ENCODE measurements at regions not wholly inside any gene's neighbourhood (a gene's known extent, or its start where the extent isn't known, plus 50 kb on each side); places are given as distances from the start of the nearest gene placed in this dataset.

GRCh38 chr19:57053401-57053800, 66.4 kb upstream of the USP29 start:
- Histone ChIP-seq H4K20me1 (ENCODE audit: insufficient read depth, low read length) (no peaks in the 10 kb centered on the region), H3K36me3 (replicated peaks; ENCODE audit: low read depth, low read length) (no peaks in the 10 kb centered on the region), H3K4me3 (ENCODE audit: low read length) (no peak overlapping the region), H2AFZ (ENCODE audit: low read depth, low read length) (no peak overlapping the region), H3K9me3 (ENCODE audit: insufficient read depth, low read length) (peaks cover 5% of the 10 kb centered on the region; the same call in 1 of the 2 replicates), H3K79me2 (ENCODE audit: low read length) (no peaks in the 10 kb centered on the region), H3K4me2 (ENCODE audit: low read length) (no peak overlapping the region), H3K4me1 (ENCODE audit: low read length) (no peaks in the 10 kb centered on the region), H3K27me3 (ENCODE audit: low read depth, low read length) (no peaks in the 10 kb centered on the region), H3K9ac (ENCODE audit: low read length) (no peak overlapping the region), H3K27ac (ENCODE audit: low read length) (no peak overlapping the region)
- TF ChIP-seq CTCF (IDR thresholded peaks at IDR 0.05; ENCODE audit: low read depth, low read length) (no peak), EZH2phosphoT487 (IDR thresholded peaks at IDR 0.05; ENCODE audit: low read depth) (no peak)

- Histone ChIP-seq H3K4me3 (ENCODE audit: low read length) (no peak overlapping the region), H3K9me3 (ENCODE audit: insufficient read depth, low read length) (peaks cover 5% of the 10 kb centered on the region; the same call in 1 of the 2 replicates), H2AFZ (ENCODE audit: low read depth, low read length) (no peak overlapping the region), H3K9ac (ENCODE audit: low read length) (no peak overlapping the region), H3K4me2 (ENCODE audit: low read length) (no peak overlapping the region), H3K79me2 (ENCODE audit: low read length) (no peaks in the 10 kb centered on the region), H4K20me1 (ENCODE audit: insufficient read depth, low read length) (no peaks in the 10 kb centered on the region), H3K36me3 (replicated peaks; ENCODE audit: low read depth, low read length) (no peaks in the 10 kb centered on the region), H3K27ac (ENCODE audit: low read length) (no peak overlapping the region), H3K27me3 (ENCODE audit: low read depth, low read length) (no peaks in the 10 kb centered on the region), H3K4me1 (ENCODE audit: low read length) (no peaks in the 10 kb centered on the region)
- TF ChIP-seq EZH2phosphoT487 (IDR thresholded peaks at IDR 0.05; ENCODE audit: low read depth) = no peak
Measured at GRCh38 chr19:57055956-57056355, 63.8 kb upstream of the USP29 start.

GRCh38 chr19:57057036-57057686, 62.6 kb upstream of the USP29 start:
- no peak overlapping the region for H3K9ac ChIP-seq (ENCODE audit: low read length)

GRCh38 chr19:57058871-57059270, 60.9 kb upstream of the USP29 start:
- Histone ChIP-seq H3K4me3 (ENCODE audit: low read length) (no peak overlapping the region), H4K20me1 (ENCODE audit: insufficient read depth, low read length) (no peaks in the 10 kb centered on the region), H2AFZ (ENCODE audit: low read depth, low read length) (no peak overlapping the region), H3K9me3 (ENCODE audit: insufficient read depth, low read length) (peaks cover 5% of the 10 kb centered on the region; the same call in 1 of the 2 replicates), H3K79me2 (ENCODE audit: low read length) (no peaks in the 10 kb centered on the region), H3K9ac (ENCODE audit: low read length) (no peak overlapping the region), H3K27me3 (ENCODE audit: low read depth, low read length) (no peaks in the 10 kb centered on the region), H3K36me3 (replicated peaks; ENCODE audit: low read depth, low read length) (no peaks in the 10 kb centered on the region), H3K27ac (ENCODE audit: low read length) (no peak overlapping the region), H3K4me2 (ENCODE audit: low read length) (no peak overlapping the region), H3K4me1 (ENCODE audit: low read length) (no peaks in the 10 kb centered on the region)
- TF ChIP-seq CTCF (IDR thresholded peaks at IDR 0.05; ENCODE audit: low read depth, low read length) (no peak), EZH2phosphoT487 (IDR thresholded peaks at IDR 0.05; ENCODE audit: low read depth) (no peak)

More at GRCh38 chr19:57057036-57057686, 62.6 kb upstream of the USP29 start:
- TF ChIP-seq EZH2phosphoT487 (IDR thresholded peaks at IDR 0.05; ENCODE audit: low read depth) (no peak), CTCF (IDR thresholded peaks at IDR 0.05; ENCODE audit: low read depth, low read length) (no peak)
- H2AFZ ChIP-seq (ENCODE audit: low read depth, low read length) = no peak overlapping the region
- peaks cover 5% of the 10 kb centered on the region; the same call in 1 of the 2 replicates for H3K9me3 ChIP-seq (ENCODE audit: insufficient read depth, low read length)
- no peaks in the 10 kb centered on the region for H3K4me1 ChIP-seq (ENCODE audit: low read length)
- H3K4me2 ChIP-seq (ENCODE audit: low read length) = no peak overlapping the region
- H3K79me2 ChIP-seq (ENCODE audit: low read length) = no peaks in the 10 kb centered on the region
- no peaks in the 10 kb centered on the region for H4K20me1 ChIP-seq (ENCODE audit: insufficient read depth, low read length)
- H3K36me3 ChIP-seq (replicated peaks; ENCODE audit: low read depth, low read length) = no peaks in the 10 kb centered on the region
- H3K27ac ChIP-seq (ENCODE audit: low read length) = no peak overlapping the region
- no peak overlapping the region for H3K4me3 ChIP-seq (ENCODE audit: low read length)
- H3K27me3 ChIP-seq (ENCODE audit: low read depth, low read length) = no peaks in the 10 kb centered on the region
